Sigmoid colon (tissue), 3 donors: ENCODE measurements at regions not wholly inside any gene's neighbourhood (a gene's known extent, or its start where the extent isn't known, plus 50 kb on each side); places are given as distances from the start of the nearest gene placed in this dataset.

Experiments used
- POLR2A ChIP-seq, 2 donors: fragments of 450-650 bp; IDR thresholded peaks; one replicate each; pipeline ENCODE4 v1.6.1; 2016; ENCODE audit warnings: antibody characterized with exemption in 2 of 2, mild to moderate bottlenecking in 2 of 2, moderate library complexity in 2 of 2
- TF ChIP-seq, protein P1 (sequence below), 4 experiments: fragments of 450-650 bp in 3 of 4; fragments of 200-600 bp in 1 of 4; IDR thresholded peaks; one replicate each; pipeline ENCODE4 v1.5.1; 2016 to 2019; ENCODE audit warnings: antibody characterized with exemption in 4 of 4, mild to moderate bottlenecking in 3 of 4, moderate library complexity in 2 of 4

- TF ChIP-seq, protein P1, sequence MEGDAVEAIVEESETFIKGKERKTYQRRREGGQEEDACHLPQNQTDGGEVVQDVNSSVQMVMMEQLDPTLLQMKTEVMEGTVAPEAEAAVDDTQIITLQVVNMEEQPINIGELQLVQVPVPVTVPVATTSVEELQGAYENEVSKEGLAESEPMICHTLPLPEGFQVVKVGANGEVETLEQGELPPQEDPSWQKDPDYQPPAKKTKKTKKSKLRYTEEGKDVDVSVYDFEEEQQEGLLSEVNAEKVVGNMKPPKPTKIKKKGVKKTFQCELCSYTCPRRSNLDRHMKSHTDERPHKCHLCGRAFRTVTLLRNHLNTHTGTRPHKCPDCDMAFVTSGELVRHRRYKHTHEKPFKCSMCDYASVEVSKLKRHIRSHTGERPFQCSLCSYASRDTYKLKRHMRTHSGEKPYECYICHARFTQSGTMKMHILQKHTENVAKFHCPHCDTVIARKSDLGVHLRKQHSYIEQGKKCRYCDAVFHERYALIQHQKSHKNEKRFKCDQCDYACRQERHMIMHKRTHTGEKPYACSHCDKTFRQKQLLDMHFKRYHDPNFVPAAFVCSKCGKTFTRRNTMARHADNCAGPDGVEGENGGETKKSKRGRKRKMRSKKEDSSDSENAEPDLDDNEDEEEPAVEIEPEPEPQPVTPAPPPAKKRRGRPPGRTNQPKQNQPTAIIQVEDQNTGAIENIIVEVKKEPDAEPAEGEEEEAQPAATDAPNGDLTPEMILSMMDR (IDR thresholded peaks at IDR 0.05), result no peak
- no peak for TF ChIP-seq POLR2A (IDR thresholded peaks at IDR 0.05)
Observed at GRCh38 chr12:127781336-127781735, 485.6 kb upstream of the TMEM132C start.
